ENCODE measurements at regions not wholly inside any gene's neighbourhood (a gene's known extent, or its start where the extent isn't known, plus 50 kb on each side); places are given as distances from the start of the nearest gene placed in this dataset.

DNA sequence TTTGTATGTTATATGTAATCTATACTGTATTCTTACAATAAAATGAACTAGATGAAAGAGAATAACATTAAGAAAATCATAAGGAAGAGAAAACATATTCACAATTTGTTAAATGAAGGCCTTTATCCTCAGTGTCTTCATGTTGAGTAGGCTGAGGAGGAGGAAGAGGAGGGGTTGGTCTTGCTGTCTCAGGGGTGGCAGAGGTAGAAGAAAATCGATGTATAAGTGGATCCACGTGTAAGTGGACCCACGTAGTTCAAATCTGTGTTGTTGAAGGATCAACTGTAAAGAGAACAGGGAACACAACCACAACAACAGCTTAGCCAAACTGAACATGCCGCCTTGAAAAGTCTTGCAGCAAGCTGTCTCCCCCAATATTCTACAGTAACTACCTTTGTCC is 161.6 kb upstream of the NRP1 start:
- no peak for TF ChIP-seq POLR2AphosphoS5 (IDR thresholded peaks at IDR 0.05; ENCODE audit: low read depth, low read length)
- no peak for TF ChIP-seq GABPA (IDR thresholded peaks at IDR 0.05; ENCODE audit: borderline replicate concordance, insufficient read depth, low read length)
- no peak for TF ChIP-seq PHF8 (conservative IDR thresholded peaks at IDR 0.05; ENCODE audit: low read depth, low read length)
- no peak for TF ChIP-seq YY1 (IDR thresholded peaks at IDR 0.05; ENCODE audit: low read depth, low read length)
- no peak for TF ChIP-seq POLR2A (IDR thresholded peaks at IDR 0.05; ENCODE audit: control extremely low read depth in 1 of 2, low read depth in 2 of 2, low read length in 2 of 2)
- no peak for TF ChIP-seq TAF1 (IDR thresholded peaks at IDR 0.05; ENCODE audit: low read depth, low read length)
- TF ChIP-seq, protein P1, sequence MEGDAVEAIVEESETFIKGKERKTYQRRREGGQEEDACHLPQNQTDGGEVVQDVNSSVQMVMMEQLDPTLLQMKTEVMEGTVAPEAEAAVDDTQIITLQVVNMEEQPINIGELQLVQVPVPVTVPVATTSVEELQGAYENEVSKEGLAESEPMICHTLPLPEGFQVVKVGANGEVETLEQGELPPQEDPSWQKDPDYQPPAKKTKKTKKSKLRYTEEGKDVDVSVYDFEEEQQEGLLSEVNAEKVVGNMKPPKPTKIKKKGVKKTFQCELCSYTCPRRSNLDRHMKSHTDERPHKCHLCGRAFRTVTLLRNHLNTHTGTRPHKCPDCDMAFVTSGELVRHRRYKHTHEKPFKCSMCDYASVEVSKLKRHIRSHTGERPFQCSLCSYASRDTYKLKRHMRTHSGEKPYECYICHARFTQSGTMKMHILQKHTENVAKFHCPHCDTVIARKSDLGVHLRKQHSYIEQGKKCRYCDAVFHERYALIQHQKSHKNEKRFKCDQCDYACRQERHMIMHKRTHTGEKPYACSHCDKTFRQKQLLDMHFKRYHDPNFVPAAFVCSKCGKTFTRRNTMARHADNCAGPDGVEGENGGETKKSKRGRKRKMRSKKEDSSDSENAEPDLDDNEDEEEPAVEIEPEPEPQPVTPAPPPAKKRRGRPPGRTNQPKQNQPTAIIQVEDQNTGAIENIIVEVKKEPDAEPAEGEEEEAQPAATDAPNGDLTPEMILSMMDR (IDR thresholded peaks at IDR 0.05; ENCODE audit: control extremely low read depth in 1 of 3, insufficient read depth in 1 of 3, low read depth in 1 of 3, low read length in 3 of 3): no peak
- no peak for TF ChIP-seq CBX5 (IDR thresholded peaks at IDR 0.05; ENCODE audit: low read depth, low read length)
- no peak for TF ChIP-seq CBX8 (IDR thresholded peaks at IDR 0.05; ENCODE audit: borderline replicate concordance, low read depth, low read length)
- TF ChIP-seq SRF (IDR thresholded peaks at IDR 0.05; ENCODE audit: low read depth, low read length): no peak
- TF ChIP-seq CHD1 (IDR thresholded peaks at IDR 0.05; ENCODE audit: low read depth, low read length): no peak
- TF ChIP-seq, protein P2, sequence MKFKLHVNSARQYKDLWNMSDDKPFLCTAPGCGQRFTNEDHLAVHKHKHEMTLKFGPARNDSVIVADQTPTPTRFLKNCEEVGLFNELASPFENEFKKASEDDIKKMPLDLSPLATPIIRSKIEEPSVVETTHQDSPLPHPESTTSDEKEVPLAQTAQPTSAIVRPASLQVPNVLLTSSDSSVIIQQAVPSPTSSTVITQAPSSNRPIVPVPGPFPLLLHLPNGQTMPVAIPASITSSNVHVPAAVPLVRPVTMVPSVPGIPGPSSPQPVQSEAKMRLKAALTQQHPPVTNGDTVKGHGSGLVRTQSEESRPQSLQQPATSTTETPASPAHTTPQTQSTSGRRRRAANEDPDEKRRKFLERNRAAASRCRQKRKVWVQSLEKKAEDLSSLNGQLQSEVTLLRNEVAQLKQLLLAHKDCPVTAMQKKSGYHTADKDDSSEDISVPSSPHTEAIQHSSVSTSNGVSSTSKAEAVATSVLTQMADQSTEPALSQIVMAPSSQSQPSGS (IDR thresholded peaks at IDR 0.05; ENCODE audit: low read length): no peak

Measured in H1 (cell line).